22Rv1 (cell line): ENCODE measurements at regions not wholly inside any gene's neighbourhood (a gene's known extent, or its start where the extent isn't known, plus 50 kb on each side); places are given as distances from the start of the nearest gene placed in this dataset.

ENCODE experiments used
- CTCF ChIP-seq: fragments of 450-650 bp; IDR thresholded peaks from 2 replicates; pipeline ENCODE4 v1.5.1; 2017; ENCODE audit warnings: mild to moderate bottlenecking
- ZFX ChIP-seq: fragments of 450-650 bp; IDR thresholded peaks from 2 replicates; pipeline ENCODE4 v1.6.1; 2017; ENCODE audit warnings: antibody characterized with exemption, borderline replicate concordance

GRCh38 chr2:129585760-129586159 lies 393.7 kb upstream of the RAB6C start:
- TF ChIP-seq CTCF (no peak), ZFX (no peak)
